OCI-LY1 (cell line): ENCODE measurements at regions not wholly inside any gene's neighbourhood (a gene's known extent, or its start where the extent isn't known, plus 50 kb on each side); places are given as distances from the start of the nearest gene placed in this dataset.
"Not testable (repeated sequence)": the region's sequence is repeated elsewhere in the genome, so short reads cannot be mapped to it uniquely, and the experiment has no call there.

Experiments used
- EZH2 ChIP-seq: fragments of 200-600 bp; sonication (generic), shearing (Covaris generic); IDR thresholded peaks from 2 replicates; pipeline ENCODE4 v1.8.0; 2017; ENCODE audit warnings: borderline replicate concordance, mixed run types, mild to moderate bottlenecking, antibody characterized with exemption, low read length, moderate library complexity, mixed read lengths
- TF ChIP-seq, protein P1 (sequence below): fragments of 200-600 bp; sonication (generic), shearing (Covaris generic); IDR thresholded peaks from 2 replicates; pipeline ENCODE4 v1.5.1; 2017; ENCODE audit warnings: mild to moderate bottlenecking, antibody characterized with exemption, low read length, moderate library complexity, mixed read lengths

DNA sequence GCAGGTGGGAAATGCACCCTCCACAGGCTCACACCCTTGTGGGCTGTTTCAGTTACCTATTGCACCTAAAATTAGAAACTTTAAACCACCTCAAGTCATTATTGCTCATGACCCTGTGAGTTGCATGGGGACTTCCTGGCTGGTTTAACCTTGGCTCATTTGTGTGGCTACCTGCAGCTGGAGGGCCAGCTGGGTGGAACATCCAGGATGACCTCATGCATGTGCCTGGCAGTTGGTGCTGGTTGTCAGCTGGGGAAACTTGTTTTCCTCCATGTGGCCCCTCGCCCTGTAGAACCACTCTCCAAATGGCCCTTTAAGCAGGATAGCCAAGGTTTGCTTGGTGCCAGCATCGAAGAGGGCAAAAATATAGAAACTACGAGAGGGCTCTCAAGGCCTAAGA, 93.2 kb upstream of the FAM90A26 start:
- TF ChIP-seq, protein P1, sequence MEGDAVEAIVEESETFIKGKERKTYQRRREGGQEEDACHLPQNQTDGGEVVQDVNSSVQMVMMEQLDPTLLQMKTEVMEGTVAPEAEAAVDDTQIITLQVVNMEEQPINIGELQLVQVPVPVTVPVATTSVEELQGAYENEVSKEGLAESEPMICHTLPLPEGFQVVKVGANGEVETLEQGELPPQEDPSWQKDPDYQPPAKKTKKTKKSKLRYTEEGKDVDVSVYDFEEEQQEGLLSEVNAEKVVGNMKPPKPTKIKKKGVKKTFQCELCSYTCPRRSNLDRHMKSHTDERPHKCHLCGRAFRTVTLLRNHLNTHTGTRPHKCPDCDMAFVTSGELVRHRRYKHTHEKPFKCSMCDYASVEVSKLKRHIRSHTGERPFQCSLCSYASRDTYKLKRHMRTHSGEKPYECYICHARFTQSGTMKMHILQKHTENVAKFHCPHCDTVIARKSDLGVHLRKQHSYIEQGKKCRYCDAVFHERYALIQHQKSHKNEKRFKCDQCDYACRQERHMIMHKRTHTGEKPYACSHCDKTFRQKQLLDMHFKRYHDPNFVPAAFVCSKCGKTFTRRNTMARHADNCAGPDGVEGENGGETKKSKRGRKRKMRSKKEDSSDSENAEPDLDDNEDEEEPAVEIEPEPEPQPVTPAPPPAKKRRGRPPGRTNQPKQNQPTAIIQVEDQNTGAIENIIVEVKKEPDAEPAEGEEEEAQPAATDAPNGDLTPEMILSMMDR, result not testable (repeated sequence)
- not testable (repeated sequence) for TF ChIP-seq EZH2
